ENCODE measurements at regions not wholly inside any gene's neighbourhood (a gene's known extent, or its start where the extent isn't known, plus 50 kb on each side); places are given as distances from the start of the nearest gene placed in this dataset.

- no peaks in the 10 kb centered on the region for H3K36me3 ChIP-seq (replicated peaks in 1 of 2)
- no peaks in the 10 kb centered on the region for H3K9me3 ChIP-seq (replicated peaks in 1 of 3)
- TF ChIP-seq, protein P1, sequence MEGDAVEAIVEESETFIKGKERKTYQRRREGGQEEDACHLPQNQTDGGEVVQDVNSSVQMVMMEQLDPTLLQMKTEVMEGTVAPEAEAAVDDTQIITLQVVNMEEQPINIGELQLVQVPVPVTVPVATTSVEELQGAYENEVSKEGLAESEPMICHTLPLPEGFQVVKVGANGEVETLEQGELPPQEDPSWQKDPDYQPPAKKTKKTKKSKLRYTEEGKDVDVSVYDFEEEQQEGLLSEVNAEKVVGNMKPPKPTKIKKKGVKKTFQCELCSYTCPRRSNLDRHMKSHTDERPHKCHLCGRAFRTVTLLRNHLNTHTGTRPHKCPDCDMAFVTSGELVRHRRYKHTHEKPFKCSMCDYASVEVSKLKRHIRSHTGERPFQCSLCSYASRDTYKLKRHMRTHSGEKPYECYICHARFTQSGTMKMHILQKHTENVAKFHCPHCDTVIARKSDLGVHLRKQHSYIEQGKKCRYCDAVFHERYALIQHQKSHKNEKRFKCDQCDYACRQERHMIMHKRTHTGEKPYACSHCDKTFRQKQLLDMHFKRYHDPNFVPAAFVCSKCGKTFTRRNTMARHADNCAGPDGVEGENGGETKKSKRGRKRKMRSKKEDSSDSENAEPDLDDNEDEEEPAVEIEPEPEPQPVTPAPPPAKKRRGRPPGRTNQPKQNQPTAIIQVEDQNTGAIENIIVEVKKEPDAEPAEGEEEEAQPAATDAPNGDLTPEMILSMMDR (IDR thresholded peaks at IDR 0.05) = no peak
- TF ChIP-seq POLR2A (IDR thresholded peaks at IDR 0.05) = no peak
- H3K4me1 ChIP-seq (replicated peaks in 1 of 2) = no peaks in the 10 kb centered on the region
- intact Hi-C loops (cut with DNase I) = no loop called here
- H3K27ac ChIP-seq = no peak overlapping the region
- H3K27me3 ChIP-seq = no peaks in the 10 kb centered on the region
- H3K4me3 ChIP-seq = no peak overlapping the region
- WGBS, 4 donors = 72 to 85% (median 79%) methylated on average over 7 of the region's 7 CpGs
- DNase-seq = peak in 2 of 7 donors; percentile 18 to 25
These were observed 98.2 kb upstream of the PRR16 start for GRCh38 chr5:120365656-120366446.

- no peaks in the 10 kb centered on the region for H3K27me3 ChIP-seq
- WGBS, 4 donors = 87 to 95% (median 93%) methylated on average over 7 to 13 of the region's 13 CpGs
These were observed 96.0 kb upstream of the PRR16 start for GRCh38 chr5:120367896-120368634.

GRCh38 chr5:120368923-120369715, 95.0 kb upstream of the PRR16 start:
- Histone ChIP-seq H3K4me1 (replicated peaks in 1 of 2) (no peaks in the 10 kb centered on the region), H3K4me3 (no peak overlapping the region), H3K9me3 (replicated peaks in 1 of 3) (no peaks in the 10 kb centered on the region), H3K36me3 (replicated peaks in 1 of 2) (no peaks in the 10 kb centered on the region), H3K27me3 (no peaks in the 10 kb centered on the region), H3K27ac (no peak overlapping the region)
- DNase-seq = no peak
- intact Hi-C loops (cut with DNase I) = no loop called here
- 71 to 82% (median 76%) methylated on average over 5 to 8 of the region's 8 CpGs for WGBS, 4 donors
- TF ChIP-seq, protein P1 (IDR thresholded peaks at IDR 0.05) = no peak
- TF ChIP-seq POLR2A (IDR thresholded peaks at IDR 0.05) = no peak

More at GRCh38 chr5:120367896-120368634, 96.0 kb upstream of the PRR16 start:
- H3K4me1 ChIP-seq (replicated peaks in 1 of 2) = no peaks in the 10 kb centered on the region
- intact Hi-C loops (cut with DNase I) = no loop called here
- H3K36me3 ChIP-seq (replicated peaks in 1 of 2) = no peaks in the 10 kb centered on the region
- no peak for DNase-seq
- no peak overlapping the region for H3K4me3 ChIP-seq
- no peak overlapping the region for H3K27ac ChIP-seq
- H3K9me3 ChIP-seq (replicated peaks in 1 of 3) = no peaks in the 10 kb centered on the region
- TF ChIP-seq, protein P1 (IDR thresholded peaks at IDR 0.05) = no peak
- no peak for TF ChIP-seq POLR2A (IDR thresholded peaks at IDR 0.05)

- Histone ChIP-seq H3K4me3 (no peak overlapping the region), H3K27ac (no peak overlapping the region), H3K9me3 (replicated peaks in 1 of 3) (no peaks in the 10 kb centered on the region), H3K27me3 (no peaks in the 10 kb centered on the region), H3K4me1 (replicated peaks in 1 of 2) (peaks cover 7 to 16% of the 10 kb centered on the region in 2 donors), H3K36me3 (replicated peaks in 1 of 2) (no peaks in the 10 kb centered on the region)
- WGBS, 4 donors = 56 to 75% (median 63%) methylated on average over 3 of the region's 3 CpGs
- TF ChIP-seq POLR2A (IDR thresholded peaks at IDR 0.05) = no peak
- TF ChIP-seq, protein P1 (IDR thresholded peaks at IDR 0.05) = no peak
- DNase-seq = no peak
- intact Hi-C loops (cut with DNase I) = no loop called here
These were observed 91.2 kb upstream of the PRR16 start for GRCh38 chr5:120372899-120373298.
